Activated naive CD8-positive, alpha-beta T cell treated with anti-CD3 and anti-CD28 coated beads, Interleukin-2, amount 50 U/mL, for 16 hours (primary cell): ENCODE measurements at regions not wholly inside any gene's neighbourhood (a gene's known extent, or its start where the extent isn't known, plus 50 kb on each side); places are given as distances from the start of the nearest gene placed in this dataset.

Experiments used
- DNase-seq: peaks from one replicate; pipeline ENCODE4 v3.0.0-alpha.2; 2020; ENCODE audit warnings: low read depth, low spot score

DNA sequence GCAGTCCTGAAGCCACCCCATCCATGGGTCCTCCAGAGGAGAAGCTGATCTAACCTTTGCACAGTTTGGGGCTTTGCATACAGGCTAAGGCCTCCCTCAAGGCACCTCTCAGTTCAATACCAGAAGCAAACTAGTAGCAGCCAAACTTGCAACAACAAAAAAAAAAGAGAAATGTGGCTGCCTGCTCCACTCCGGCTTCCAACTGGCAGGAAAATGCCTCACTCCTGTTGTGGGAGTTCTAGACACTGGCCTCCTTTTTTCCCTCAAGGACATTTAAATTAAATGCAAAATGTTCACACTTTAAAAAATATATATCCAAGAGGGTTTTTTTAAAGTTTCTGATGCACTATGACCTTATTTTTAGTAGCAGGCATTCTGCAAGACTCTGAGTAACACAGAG lies 216.0 kb upstream of the TPM1 start:
- no peak for DNase-seq

DNA sequence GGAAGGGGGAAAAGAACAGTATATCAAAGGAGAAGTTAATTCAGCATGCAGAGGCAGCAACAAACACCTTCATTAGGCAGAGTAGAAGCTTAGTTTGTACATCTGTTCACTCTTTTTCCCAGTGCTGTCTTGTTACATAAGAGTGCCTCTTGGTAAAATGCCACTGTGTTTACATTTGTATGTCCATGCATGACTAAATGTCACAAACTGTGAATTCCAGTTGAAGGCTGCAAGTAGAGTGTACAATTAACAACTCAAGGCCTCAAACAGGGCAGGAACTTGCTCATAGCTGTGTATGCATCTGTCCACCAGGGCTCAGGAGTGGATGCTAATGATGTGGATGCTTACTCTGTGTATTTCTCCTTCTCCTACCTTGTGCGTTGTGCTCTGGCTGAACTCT lies 214.2 kb upstream of the TPM1 start:
- DNase-seq = no peak

DNA sequence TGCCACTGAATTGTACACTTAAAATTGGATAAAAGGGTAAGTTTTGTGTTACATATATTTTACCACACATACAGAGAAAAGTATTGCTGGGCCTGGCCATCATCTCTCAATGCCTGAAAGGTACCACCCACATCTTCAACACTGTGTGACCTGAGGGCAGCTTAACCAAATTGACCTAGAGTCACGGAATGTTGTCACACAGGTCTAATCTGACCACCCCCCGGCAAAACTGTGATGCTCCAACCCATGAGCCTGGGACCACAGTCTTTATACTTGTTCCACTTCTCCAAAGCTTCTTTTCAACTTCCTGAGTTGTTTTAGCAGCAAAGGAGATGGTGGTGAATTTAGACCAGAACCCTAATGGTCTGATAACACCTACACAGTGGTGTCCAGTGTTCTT lies 210.3 kb upstream of the TPM1 start:
- DNase-seq = no peak

DNA sequence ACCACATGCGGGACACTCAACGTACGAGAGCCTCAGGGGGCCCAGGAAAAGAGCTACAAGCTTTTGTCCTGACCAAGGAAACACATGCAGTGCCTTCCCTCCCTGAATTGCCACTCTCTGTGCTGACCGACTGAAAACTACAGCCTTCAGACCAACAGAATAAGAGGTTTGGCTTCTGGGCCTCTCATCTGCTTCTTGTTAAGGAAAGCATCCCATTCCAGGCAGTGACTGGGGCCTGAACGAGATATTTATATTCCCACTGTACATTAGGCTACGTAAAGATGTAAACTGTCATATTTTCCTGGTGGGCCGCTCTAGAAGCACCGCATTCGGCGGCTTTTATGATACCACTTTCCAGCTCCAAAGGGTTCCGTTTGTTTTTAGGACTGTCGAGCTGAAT lies 208.9 kb upstream of the TPM1 start:
- DNase-seq = no peak

DNA sequence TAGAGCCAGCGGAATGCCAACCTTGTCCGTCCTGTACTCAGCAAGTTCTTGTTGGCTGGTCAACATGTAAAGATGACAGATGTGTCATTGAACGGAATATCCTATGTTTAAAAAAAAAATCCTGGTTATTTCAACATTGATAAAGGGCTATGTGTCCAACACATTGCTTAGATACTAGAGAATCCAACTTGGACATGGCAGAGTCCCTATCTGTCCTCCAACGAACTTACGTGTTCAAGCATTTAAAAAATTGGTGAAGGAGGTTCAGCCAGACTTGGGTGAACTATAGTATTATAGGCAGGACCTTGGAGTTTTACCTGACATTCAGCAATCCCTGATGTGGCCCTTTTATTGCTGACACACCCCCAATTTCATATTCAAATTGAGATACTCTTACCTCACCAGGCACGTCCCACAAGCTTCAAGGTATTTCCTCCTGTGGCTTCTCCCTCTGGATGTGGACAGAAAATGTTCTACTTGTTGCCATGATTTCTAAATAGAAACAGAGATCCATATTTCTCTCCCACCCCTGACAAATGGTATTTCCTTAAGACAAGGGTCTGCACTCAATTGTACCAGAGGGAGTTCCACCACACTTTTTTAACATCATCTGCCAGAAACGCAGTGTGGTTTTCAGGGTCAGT lies 207.7 kb upstream of the TPM1 start:
- no peak for DNase-seq

DNA sequence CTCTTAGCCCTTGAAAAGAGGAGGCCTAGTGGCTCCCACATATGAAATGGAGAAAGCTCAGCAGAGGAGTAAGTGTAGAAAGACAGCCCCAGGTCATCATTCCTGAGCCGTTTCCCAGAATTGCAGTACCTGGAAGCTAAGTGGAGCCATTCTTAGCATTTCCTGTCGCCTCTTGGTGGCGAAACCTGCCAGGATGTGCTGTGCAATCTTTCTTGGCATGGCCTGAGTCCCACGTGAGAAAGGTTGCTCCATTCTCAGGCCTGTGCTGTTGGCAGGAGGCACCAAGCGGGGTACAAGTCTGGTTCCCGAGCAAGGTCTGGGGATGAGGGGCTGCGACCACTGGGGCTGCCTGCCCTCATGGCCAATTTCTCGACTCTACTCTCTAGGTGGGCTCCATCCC lies 207.2 kb upstream of the TPM1 start:
- no peak for DNase-seq

DNA sequence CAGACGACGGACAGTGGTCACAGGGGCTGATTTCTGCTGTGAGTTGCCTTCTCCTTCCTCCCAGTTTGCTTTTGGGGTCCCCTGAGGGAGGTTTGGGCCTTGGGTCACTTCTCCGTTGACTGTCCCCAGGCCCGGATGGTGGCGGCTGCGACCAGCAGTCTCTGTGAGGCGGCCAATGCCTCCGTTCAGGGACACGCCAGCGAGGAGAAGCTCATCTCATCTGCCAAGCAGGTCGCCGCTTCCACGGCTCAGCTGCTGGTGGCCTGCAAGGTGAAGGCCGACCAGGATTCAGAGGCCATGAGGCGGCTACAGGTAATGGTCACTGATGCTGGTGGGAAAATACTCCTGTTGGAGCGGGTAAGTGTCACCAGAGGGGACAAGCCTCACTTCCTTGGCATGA lies 206.8 kb upstream of the TPM1 start:
- DNase-seq = no peak

DNA sequence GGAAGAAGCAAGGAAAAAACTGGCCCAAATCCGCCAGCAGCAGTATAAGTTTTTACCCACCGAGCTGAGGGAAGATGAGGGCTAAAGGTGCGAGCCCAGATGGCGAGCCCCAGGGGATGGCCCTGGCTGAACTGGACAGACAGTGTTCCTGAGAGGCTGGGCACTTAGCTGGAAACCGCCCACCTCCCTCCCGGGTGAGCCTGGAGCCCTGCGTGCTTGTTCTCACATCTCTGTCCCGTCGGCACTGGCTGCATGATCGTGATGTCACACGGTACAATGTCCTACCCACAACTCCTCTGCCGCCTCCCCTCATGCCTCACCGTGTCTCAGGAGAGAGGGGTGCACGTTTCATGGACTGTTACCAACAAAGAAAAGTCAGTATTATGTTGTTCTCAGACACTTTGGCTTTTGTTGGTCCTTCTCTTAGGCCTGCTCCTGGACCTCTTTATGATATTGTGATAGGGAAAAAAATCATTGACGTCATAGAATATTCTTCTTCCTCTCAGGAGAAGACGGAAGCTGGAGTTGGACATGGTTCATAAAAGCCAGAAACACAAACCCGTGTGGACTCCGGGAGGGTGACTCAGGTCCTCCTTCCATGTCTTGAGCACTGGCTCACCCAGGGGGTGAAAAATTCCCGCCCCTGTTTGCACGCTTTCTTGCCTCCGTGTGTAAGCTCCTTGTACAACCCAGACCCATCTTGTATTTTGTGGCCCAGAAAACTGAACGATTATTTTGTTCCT lies 201.8 kb upstream of the TPM1 start:
- DNase-seq = no peak

DNA sequence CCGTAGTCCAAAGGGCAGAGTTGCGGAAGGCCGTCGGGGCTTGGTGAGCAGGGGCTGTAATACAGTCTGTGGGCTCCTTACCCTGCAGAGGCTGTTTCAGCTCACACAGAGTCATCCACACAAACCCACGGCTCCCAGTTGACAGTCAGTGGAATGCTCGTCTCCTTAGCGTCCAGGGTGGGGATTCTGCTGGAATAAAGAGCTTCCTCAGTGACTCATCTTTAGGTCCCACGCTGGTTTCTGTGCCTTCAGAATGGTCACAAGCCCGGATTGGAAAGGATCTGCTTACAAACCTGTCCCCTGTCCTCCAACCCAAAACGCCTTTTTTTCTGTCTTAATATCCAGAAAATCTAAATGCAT lies 201.3 kb upstream of the TPM1 start:
- no peak for DNase-seq

DNA sequence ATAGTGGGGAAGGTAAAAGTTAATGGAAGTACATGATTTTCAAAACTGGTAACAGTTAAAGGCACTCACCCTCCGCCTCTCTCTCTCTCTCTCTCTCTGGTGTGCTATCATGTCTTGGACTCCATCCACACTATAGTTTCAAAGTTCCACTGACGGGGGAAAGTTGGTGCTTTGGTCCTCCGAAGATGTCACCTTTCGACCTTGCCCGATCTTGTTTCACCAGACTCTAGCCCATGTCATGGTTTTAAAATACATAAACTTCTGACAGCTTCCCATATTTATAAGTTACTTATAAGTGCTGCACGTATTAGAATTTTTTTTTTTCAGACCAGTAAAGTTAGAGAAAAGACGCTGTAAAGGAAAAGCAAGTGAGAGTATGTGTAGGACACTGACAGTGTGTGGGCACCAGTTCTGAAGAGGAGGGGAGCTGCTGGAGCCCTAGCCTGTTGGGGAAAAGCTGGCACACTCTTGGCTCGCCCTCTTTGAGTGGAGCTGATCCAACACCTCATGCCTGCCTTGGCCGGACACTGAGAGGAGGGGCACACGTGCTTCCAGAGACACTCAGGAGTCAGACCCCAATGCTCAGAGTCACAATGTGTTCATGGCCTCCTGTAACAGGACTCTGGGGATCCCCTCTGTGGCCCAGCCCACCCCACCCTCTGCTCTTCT lies 200.5 kb upstream of the TPM1 start:
- DNase-seq = no peak

DNA sequence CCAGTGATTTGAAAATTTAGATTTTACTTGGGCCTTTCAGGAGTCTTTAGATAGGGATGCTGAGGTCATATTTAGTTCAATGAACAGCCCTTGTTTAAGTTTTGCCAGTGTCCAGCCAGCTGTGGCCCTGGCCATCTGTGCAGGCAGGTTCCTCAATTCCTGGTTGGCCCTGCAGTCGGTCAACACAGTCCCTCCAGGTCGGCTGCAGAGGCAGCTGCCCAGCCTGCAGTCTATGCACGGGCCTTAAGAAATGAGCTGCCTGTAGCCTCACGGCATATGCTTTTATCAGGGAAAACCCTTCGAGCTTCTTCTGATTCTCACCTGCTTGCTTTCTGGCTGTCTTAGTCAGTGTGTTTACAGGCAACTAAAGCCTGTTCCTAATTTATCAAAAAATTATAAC lies 199.2 kb upstream of the TPM1 start:
- DNase-seq = no peak

DNA sequence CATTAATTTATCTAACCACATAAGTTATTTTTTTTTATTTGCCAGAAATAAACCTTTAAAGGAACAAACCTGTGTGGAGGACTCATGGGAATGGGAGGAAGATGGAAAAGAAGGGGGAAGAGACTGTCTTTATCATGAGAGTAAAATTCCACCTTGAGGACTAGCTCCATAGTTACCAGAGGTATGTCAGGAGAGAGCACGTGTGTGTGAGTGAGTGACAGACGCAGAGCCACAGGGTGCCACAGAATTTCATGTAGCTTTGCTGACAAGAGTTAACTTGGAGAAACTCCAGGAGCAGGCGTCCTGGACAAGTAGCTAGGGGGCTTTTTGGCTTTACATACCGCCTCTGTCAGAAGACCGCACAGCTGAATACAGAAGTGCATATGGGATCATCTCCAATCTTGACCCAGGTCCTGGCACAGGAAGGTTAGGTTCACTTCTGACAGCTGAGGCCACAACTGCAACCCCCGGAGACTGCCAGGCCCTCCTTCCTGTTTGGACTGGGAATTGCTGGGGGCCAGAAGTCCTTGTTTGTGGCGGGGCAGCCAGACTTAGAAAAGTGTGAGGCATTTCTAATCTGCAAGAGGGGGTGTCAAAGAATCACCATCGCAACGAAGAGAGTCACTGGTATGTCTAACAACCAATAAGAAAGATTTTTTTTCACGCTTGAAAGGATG lies 197.8 kb upstream of the TPM1 start:
- no peak for DNase-seq

DNA sequence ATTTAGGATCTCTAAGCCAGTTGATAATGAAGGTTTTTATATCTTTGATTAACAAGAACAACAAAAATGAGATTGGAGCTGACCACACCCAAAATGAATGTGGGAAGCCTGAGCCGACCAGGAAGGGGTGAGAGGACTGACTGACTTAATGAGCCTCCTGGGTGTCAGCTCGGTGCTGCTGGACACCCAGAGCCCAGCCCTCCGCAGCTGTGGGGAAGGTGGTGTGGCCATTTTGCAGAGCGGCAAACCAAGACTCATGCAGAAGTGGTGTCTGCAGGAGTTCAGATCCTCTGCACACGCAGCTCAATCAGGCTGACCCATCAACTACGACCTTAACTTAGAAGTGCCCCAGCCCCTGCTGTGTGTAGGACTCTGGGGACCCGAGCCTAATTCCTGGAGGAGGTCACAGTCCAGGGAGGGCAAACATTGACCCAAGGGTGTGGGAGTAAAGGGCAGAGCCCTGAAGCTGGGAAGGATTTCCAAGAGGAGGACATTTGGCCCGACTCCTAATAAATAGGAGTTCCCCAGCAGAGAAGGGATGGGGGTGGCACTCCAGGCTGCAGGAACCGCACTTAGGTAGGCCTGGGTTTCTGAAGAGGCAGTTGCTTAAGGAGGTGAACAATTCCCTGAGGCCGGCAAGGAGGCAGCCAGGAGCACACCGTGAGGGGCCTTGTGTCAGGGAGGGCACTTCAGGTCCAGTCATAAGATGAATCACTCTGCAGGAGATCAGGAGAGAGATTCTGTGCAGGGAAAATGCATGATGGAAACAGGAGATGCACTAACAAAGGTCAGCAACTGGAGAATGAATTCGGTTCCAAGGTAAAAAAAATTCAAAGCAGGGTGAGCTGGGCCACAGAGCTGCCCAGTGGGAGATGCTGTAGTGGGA lies 197.1 kb upstream of the TPM1 start:
- DNase-seq = no peak

DNA sequence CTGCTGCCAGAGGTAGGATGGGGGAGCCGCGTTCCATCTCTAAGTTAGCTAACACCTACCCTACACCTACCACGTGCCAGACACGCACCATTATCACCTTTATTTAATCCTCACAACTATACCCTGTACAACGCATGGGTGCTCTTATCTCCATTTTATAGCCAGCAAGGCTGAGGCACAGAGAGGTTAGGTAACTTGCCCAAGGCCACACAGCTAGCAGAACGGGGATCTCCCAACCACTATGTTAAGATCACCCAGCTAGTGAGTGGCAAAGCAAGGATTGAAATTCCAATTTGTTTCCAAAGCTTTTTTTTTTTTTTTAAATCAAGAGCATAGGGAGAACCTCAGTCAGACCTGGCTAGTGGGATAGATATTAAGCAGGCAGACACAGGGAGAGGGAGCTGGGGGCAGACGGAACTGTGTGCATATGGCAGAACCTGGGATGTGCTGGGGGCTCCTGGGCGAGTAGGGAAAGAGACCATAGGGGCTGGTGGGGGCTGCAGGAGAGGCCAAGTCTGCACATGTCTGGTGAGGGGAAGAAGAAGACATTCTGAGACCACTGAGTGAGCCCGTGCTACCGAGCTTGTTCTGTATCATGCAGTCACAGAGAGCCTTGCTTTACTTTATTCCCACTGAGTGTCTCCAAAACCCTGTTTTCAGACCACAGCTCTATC lies 196.3 kb upstream of the TPM1 start:
- DNase-seq = no peak

DNA sequence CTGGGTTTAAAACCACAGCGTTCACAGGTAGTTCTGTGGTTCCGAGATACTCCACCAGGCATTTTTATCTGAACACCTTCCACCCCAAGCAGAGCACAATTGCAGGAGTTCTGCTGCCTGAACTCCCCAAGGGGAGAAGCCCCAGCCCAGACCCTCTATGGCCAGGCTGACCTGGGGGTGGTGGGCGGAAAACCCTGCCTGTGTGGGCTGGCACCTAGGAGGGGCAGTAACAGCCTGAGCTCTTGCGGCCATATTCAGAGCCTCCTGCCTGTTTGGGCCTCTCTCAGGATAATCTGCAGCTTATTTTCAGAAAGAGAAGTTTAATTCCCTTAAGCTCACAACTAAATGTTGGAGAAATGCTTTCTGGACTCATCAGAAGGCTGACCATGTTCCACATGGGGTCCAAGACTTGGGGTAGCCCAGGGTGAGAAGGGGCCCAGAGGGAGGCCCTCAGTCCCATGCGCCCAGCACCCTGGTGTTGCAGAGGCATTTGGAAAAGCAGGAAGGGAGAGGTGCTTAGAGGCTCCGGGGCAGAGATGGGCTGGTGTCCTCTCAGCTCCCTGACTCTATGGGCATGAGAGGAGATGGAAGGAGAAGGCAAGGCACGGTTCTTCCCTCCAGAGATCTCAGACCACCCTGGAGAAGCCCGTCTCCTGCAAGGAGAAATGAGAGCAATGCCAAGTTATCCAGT lies 195.6 kb upstream of the TPM1 start:
- DNase-seq = no peak

DNA sequence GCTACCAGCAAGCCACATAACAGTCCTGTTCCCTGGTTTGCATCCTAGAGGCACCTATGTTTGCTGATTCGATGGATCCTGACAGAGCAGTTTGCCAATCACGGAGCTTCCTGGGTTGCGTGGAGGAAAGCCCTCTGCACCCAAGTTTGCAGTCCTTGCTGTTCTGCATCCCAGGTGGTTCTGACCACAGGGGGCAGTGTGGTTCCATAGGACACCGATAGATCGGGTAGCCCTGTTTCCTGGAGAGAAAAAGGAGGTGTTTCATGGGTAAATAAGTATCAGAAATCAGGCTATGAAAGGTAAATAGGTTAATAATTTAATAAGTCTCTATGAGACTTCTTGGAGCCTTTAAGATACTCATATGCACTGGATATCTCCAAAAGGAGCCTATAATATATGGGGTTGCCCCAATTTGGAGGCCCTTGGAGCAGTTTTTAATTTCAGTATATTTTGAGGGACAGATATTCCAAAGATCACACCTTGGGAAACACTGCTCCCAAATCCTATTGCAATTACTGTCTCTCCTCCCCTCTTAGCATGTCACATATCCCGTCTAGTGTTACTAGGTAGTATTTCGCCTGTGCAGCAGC lies 194.6 kb upstream of the TPM1 start:
- DNase-seq = peak; percentile 4

DNA sequence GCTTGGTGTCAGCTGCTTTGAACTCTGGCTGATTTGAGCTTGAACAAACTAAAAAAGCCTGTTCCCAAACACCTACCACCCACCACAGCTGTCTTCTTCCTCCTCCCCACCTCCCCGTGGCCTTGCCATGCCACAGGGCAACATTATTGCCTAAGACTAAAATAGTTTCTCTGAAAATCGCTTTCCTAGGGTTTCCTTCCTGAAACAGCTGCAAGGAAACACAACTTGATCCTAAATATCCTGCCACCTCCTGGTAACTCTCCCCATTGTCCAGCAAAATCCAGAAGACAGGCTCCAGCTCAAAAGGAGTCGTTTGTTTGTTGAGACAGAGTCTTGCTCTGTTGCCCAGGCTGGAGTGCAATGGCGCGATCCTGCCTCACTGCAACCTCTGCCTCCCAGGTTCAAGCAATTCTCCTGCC lies 193.9 kb upstream of the TPM1 start:
- no peak for DNase-seq

DNA sequence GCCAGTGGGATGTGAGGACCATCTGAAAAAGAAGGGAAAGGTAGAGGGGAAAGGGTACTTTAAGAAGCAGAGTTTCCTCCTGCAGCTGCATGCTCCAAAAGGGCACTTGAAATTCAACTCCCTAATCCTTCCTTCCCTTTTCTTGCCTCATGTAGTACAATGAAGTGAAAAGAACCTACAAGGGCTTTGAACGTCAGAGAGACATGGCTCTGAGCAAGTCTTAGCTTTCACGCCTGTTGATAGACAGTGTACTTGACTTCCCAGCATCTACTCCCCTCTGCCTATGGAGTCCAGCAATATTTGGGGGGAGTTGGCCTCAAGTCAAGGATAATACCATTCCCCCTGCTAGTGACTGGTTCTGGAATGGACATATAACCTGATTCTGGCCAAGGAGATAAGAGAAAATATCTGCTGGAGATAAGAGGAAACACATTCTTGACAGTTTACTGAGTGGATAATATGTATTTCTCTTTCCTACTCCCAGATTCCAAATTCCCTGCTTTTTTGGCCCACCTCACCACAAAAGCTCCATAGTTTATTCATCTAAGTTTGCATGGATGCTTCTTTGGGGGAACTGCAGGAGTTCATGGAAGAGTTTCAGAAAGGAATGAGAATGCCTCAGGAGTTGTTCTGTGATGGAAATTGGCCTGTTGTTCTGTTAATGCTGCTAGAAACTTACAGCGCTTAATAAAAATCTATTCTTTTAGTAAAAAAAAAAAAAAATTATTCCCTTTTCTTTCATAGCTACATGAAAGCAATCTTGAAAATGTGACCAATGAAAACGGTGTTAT lies 193.0 kb upstream of the TPM1 start:
- no peak for DNase-seq

DNA sequence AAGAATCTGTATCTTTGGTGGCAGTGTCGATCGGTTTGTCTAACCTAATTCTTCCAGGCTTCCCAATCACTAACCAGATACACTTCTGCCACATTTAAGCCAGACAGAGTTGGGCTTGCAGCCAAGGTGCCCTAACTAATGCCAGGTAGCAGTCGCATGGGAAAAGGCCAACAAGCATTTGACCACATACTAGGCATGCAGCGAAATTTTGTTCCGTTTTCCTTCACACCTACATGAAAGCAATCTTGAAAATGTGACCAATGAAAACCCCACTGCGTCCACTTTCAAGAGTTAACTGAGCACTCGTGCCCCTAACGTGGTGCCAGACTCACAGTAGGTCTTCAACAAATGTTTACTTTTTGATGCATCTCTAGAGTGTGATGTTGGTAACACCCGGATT lies 192.2 kb upstream of the TPM1 start:
- no peak for DNase-seq
